ENCODE measurements at regions not wholly inside any gene's neighbourhood (a gene's known extent, or its start where the extent isn't known, plus 50 kb on each side); places are given as distances from the start of the nearest gene placed in this dataset.
"Not testable (repeated sequence)": the region's sequence is repeated elsewhere in the genome, so short reads cannot be mapped to it uniquely, and the experiment has no call there.

DNA sequence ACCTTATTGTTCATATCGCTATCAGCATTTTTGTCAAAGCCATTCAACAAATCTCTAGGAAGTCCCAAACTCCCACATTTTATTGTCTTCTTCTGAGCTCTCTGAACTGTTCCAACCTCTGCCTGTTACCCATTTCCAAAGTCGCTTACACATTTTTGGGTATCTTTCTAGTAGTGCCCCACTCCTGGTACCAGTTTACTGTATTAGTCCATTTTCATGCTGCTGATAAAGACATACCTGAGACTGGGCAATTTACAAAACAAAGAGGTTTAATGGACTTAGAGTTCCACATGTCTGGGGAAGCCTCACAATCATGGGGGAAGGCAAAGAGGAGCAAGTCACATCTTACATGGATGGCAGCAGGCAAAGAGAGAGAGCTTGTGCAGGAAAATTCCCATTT, 192.2 kb upstream of the SPAG17 start:
- TF ChIP-seq, protein P1, sequence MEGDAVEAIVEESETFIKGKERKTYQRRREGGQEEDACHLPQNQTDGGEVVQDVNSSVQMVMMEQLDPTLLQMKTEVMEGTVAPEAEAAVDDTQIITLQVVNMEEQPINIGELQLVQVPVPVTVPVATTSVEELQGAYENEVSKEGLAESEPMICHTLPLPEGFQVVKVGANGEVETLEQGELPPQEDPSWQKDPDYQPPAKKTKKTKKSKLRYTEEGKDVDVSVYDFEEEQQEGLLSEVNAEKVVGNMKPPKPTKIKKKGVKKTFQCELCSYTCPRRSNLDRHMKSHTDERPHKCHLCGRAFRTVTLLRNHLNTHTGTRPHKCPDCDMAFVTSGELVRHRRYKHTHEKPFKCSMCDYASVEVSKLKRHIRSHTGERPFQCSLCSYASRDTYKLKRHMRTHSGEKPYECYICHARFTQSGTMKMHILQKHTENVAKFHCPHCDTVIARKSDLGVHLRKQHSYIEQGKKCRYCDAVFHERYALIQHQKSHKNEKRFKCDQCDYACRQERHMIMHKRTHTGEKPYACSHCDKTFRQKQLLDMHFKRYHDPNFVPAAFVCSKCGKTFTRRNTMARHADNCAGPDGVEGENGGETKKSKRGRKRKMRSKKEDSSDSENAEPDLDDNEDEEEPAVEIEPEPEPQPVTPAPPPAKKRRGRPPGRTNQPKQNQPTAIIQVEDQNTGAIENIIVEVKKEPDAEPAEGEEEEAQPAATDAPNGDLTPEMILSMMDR (conservative IDR thresholded peaks at IDR 0.05; ENCODE audit: low read length), result not testable (repeated sequence)
- not testable (repeated sequence) for TF ChIP-seq EZH2phosphoT487 (IDR thresholded peaks at IDR 0.05; ENCODE audit: borderline replicate concordance)

Measured in Loucy (cell line).